Rectal smooth muscle tissue (tissue), 1 donor: ENCODE measurements at regions not wholly inside any gene's neighbourhood (a gene's known extent, or its start where the extent isn't known, plus 50 kb on each side); places are given as distances from the start of the nearest gene placed in this dataset.
"Not testable (repeated sequence)": the region's sequence is repeated elsewhere in the genome, so short reads cannot be mapped to it uniquely, and the experiment has no call there.

Experiments used
- H3K27ac ChIP-seq: one replicate; pipeline ENCODE4 v1.7.0; 2013; ENCODE audit warnings: low read depth, low read length, inconsistent platforms
- H3K27me3 ChIP-seq: one replicate; pipeline ENCODE4 v1.7.0; 2013; ENCODE audit warnings: low read length; ENCODE audit not compliant: control insufficient read depth, insufficient read depth
- H3K36me3 ChIP-seq: one replicate; pipeline ENCODE4 v1.7.0; 2013; ENCODE audit warnings: low read length; ENCODE audit not compliant: control insufficient read depth, insufficient read depth
- H3K4me1 ChIP-seq: one replicate; pipeline ENCODE4 v1.7.0; 2013; ENCODE audit warnings: low read length; ENCODE audit not compliant: control insufficient read depth, insufficient read depth
- H3K4me3 ChIP-seq: one replicate; pipeline ENCODE4 v1.7.0; 2013; ENCODE audit warnings: low read length
- H3K9ac ChIP-seq: one replicate; pipeline ENCODE4 v1.7.0; 2013; ENCODE audit warnings: low read length

DNA sequence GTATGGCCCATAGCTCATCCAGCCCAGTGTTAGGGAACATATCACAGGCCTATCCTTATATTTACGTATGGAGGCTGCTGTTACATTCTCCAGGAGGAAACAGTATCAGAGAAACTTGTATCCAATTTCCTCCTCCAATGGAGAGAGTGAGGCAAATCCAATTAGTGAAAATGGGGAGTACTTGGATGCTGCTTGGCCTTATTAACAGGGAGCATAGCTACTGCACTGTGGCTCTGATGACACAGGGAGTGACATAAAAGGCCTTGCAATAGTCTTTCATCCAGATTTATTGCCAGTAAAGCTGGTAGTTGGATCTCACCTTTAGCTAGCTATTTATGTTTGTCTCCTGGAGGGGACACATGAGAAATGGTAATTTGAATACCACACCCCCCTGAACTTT lies 313.2 kb upstream of the MTPN start:
- Histone ChIP-seq H3K27ac (no peak overlapping the region), H3K4me1 (peaks cover 11% of the 10 kb centered on the region), H3K27me3 (no peaks in the 10 kb centered on the region), H3K9ac (no peak overlapping the region), H3K36me3 (no peaks in the 10 kb centered on the region), H3K4me3 (no peak overlapping the region)

DNA sequence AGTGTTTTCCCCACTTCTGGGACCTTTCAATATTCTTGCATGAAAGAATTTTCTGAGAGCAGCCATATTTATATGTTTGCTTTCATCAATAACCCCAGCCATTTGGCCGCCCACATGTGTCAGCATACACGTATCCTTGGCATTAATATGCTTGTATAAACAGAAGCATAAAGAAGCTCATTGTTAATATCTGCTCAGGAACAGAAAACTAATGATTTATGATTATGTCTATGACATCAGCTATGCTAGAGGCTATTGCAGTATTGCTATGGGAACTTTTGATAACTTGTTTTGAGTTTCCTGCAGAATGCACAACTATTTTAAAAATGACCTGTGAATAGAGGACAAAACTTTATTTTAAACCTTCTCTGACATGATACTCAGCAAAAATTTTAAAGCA lies 300.9 kb upstream of the MTPN start:
- H3K4me3 ChIP-seq: no peak overlapping the region

DNA sequence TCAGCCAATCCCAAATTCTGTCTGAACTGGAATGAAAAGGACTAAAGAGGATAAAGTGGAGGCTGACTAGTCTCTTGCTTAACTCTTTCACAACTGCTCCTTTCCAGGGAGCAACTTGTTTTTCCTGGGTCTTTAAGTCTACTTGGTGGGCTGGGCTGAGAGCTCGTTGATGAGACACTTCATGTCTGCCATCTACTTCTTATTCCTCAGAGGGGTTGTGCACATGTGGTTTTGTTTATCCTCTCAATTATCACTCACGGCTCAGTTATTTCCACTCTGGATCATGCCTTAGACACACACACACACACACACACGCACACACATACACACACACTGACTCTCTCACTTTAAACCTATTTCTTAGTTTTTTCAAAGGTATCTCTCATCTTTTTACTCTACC lies 298.6 kb upstream of the MTPN start:
- no peaks in the 10 kb centered on the region for H3K4me1 ChIP-seq
- no peak overlapping the region for H3K4me3 ChIP-seq
- H3K27me3 ChIP-seq: no peaks in the 10 kb centered on the region
- H3K9ac ChIP-seq: no peak overlapping the region
- no peaks in the 10 kb centered on the region for H3K36me3 ChIP-seq
- no peak overlapping the region for H3K27ac ChIP-seq

More for the DNA sequence above, 300.9 kb upstream of the MTPN start:
- H3K27ac ChIP-seq: no peak overlapping the region
- H3K36me3 ChIP-seq: no peaks in the 10 kb centered on the region
- H3K4me1 ChIP-seq: no peaks in the 10 kb centered on the region
- H3K9ac ChIP-seq: no peak overlapping the region
- no peaks in the 10 kb centered on the region for H3K27me3 ChIP-seq

DNA sequence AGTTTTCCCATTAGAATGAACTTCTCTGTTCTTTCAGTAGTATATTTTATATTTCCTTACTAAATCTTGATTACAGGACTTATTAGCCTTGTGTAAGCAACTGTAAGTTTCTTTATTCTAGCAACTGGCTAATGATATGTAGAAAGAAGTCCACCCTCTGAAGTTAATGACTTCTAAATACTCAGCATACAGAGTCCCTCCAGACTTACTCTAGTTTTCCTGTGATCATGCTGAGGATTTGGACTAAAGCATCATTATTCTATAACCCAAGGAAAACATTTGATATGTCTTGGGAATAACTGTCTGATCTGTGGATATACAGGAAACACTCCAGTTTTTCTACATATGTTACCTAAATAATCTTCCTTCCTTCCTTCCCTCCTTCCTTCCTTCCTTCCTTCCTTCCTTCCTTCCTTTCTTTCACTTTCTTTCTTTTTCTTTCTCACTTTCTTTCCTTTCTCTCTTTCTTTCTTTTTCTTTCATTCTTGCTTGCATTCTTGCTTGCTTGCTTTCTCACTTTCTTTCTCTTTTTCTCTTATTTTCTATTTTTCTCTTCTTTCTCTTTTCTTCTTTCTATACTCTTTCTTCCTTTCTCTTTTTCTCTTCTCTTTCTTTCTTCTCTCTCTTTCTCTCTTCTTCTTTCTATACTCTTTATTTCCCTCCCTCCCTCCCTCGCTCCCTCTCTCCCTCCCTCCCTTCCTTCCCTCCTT lies 297.6 kb upstream of the MTPN start:
- H3K9ac ChIP-seq: no peak overlapping the region
- H3K36me3 ChIP-seq: no peaks in the 10 kb centered on the region
- H3K4me3 ChIP-seq: no peak overlapping the region
- no peak overlapping the region for H3K27ac ChIP-seq
- no peaks in the 10 kb centered on the region for H3K4me1 ChIP-seq
- no peaks in the 10 kb centered on the region for H3K27me3 ChIP-seq

DNA sequence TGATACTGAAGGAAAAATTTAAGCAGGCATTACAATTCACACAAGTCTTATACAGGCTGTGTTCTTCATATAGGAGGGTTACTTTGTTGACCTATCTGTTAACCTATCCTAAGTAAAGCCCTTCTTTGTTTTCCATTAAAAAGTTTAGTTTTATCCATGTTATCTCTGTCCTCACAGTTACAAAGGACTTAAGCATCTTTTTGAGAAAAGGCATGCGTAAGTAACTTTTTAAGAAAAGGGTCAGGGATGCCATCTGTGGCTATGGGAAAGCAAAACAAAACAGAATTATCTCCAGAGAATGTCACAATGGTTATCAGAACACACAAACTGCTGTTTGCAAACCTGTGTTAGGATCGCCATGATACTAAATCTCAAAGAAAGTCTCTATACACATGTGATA lies 295.8 kb upstream of the MTPN start:
- Histone ChIP-seq H3K4me3 (no peak overlapping the region), H3K27me3 (no peaks in the 10 kb centered on the region), H3K27ac (no peak overlapping the region), H3K9ac (no peak overlapping the region), H3K36me3 (no peaks in the 10 kb centered on the region), H3K4me1 (no peaks in the 10 kb centered on the region)

DNA sequence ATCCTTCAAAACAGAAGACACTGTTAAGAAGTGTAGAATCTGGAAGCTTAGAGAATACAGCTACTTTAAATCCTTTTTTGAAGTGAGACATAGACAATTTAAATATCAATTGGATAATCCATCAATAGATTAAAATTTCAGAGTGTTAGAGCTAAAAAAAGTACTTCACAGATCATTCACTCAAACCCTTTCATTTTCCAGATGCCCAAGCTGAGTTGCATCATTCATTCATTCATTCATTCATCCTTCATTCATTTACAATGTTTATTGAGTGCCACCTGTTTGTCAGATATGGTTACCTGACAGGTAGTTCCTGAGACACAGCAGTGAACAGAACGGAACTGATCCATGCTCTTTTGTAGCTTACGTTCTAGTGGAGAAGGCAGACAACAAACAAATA lies 290.7 kb upstream of the MTPN start:
- Histone ChIP-seq H3K4me3 (no peak overlapping the region), H3K9ac (no peak overlapping the region), H3K36me3 (no peaks in the 10 kb centered on the region), H3K27me3 (no peaks in the 10 kb centered on the region), H3K4me1 (no peaks in the 10 kb centered on the region), H3K27ac (no peak overlapping the region)

DNA sequence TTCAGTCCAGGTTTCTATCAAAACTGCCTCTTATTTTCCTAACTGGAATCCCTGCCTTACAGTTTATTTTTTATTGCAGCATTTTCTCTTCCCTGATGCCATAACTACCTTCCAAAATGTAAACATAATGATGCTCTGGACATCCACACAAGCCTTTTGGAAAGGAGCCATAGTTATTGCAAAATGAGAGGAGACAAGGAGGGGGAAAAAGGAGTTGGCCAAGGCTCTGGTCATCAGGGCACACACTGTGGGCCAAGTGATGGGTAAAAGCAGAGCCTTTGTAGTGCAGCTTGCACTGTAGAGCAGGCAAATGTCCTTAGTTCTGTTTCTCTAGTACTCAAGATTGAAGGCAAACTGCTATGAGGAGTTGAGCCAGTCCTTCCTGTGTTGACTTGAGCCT lies 289.3 kb upstream of the MTPN start:
- no peak overlapping the region for H3K9ac ChIP-seq
- no peak overlapping the region for H3K27ac ChIP-seq
- no peaks in the 10 kb centered on the region for H3K27me3 ChIP-seq
- H3K4me1 ChIP-seq: no peaks in the 10 kb centered on the region
- H3K4me3 ChIP-seq: no peak overlapping the region
- no peaks in the 10 kb centered on the region for H3K36me3 ChIP-seq

DNA sequence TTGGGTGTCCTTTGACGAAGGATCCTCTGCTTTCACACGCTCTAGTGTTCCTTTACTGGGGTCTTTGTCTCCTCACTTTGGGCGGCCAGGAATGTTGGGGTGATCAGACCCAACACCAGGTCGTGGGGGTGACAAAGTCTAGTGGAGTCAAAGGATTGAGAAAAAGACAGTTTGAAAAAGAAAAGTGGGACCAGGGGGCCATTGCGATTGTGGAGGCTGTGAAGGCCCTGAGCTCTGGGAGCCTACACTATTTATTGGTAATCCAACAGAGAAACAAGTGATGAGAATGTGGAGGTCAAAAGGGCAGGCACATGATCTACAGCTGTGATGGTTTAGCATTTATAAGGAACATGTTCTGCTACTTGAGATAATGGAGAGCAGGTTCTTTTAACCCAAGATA lies 287.1 kb upstream of the MTPN start:
- not testable (repeated sequence) for H3K36me3 ChIP-seq, H3K27me3 ChIP-seq, H3K4me3 ChIP-seq, H3K9ac ChIP-seq, H3K27ac ChIP-seq, H3K4me1 ChIP-seq

DNA sequence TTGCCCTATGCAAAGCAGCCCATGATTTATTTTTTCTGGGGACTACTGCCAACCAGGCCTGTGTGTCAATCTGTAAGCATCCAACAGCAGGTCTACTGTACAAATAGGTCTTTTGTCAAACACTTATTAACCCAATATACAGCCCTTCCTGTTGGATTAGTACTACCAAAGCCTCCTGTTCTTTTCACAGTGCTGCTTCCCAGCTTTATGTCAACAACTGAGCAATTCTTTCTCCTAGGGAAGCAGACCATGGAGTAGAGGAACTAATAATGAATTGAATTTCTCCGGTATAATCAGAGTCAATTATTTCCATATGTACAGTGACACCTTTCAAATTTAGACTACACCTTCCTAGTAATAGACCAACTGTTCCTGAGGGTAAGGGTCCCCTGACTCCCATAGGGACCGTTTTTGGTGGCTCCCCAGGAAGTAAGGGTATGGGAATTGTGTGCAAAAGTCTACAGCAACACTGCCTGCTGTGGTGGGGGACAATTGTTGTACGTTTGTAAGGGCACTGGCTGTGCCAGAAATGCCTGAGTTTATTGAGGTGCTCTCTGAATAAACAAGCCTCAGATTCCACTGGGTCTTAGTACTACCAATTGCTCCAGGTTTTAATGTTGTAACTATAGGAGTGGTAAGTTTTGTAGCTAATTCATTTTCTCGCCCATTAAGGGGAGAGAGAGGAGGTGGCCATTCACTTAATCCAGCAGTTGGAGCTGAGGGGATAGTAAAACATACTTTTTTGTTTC lies 286.1 kb upstream of the MTPN start:
- H3K9ac ChIP-seq, H3K36me3 ChIP-seq, H3K27me3 ChIP-seq, H3K4me1 ChIP-seq, H3K27ac ChIP-seq, H3K4me3 ChIP-seq: not testable (repeated sequence)

DNA sequence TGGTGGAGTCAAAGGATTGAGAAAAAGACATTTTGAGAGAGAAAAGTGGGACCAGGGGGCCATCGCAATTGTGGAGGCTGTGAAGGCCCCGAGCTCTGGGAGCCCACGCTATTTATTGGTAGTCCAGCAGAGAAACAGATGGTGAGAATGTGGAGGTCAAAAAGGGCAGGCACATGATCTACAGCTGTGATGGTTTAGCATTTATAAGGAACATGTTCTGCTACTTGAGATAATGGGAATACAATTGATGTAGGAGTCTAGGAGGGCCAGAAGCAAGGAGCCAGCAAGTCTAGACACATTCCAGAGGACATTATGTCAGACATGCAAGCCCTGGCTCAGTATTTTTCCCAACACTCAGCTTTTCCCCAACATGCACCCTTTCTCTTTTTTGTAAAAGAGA lies 283.4 kb upstream of the MTPN start:
- H3K27me3 ChIP-seq, H3K36me3 ChIP-seq: not testable (repeated sequence)

DNA sequence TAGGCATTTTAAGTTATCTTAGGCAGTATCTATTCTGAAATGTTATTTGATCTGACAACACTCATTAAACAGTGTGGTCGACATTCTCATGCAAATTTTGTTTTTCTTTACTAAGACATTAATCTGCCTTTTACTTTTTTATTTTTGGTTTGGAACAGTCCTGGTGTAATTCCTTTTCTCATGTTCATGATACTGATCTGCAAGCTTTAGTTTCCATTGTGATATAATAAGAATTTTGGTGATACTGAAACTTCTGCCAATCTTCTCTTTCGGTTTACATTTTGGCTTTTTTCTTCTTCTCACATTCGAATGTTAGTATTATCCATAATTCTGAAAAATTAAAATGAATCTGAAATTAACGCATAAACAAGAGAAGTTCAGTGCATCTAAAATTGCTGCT lies 281.9 kb upstream of the MTPN start:
- Histone ChIP-seq H3K9ac (no peak overlapping the region), H3K27ac (no peak overlapping the region), H3K4me3 (no peak overlapping the region), H3K4me1 (no peaks in the 10 kb centered on the region), H3K27me3 (no peaks in the 10 kb centered on the region), H3K36me3 (no peaks in the 10 kb centered on the region)

More for the DNA sequence above, 283.4 kb upstream of the MTPN start:
- not testable (repeated sequence) for H3K4me3 ChIP-seq, H3K9ac ChIP-seq, H3K27ac ChIP-seq, H3K4me1 ChIP-seq

DNA sequence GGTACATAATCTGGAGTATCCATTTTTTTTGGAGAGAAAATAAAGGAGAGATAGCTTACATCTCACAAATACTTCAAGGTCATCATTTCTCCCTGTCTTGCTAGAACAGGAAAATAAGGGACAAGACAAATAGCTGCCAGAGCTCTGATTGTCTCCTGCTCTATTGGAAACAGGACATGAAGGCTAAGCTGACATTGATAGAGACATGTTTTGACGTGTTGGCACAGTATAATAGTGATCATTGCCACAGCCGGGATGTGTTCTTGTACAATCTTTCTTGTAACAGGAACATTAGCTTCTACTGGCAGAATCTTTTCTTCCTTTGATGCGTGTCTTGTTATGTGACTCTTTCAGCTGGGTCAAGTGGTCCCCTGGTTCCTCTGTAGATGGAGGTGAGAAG lies 279.3 kb upstream of the MTPN start:
- Histone ChIP-seq H3K4me3 (no peak overlapping the region), H3K36me3 (no peaks in the 10 kb centered on the region)

DNA sequence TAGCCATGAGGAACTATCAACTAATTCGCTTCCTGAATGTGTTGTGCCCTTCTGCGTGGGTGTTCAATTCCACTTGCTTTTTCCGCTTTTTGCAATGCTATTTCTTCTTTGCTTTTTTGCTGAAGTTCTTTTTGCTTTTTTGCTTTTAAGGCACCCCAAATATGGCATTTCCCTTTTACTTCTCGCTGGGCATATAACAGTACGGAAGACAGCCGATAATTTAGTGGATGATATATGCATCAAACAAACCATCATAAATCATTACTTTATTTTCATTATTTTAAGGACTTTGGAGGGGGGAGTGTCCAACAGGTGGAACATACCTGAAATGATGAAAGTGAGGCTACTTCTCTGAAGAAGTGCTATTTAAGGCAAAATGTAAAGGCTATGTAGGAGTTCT lies 277.0 kb upstream of the MTPN start:
- no peaks in the 10 kb centered on the region for H3K36me3 ChIP-seq
- H3K27me3 ChIP-seq: no peaks in the 10 kb centered on the region
- H3K27ac ChIP-seq: no peak overlapping the region
- H3K9ac ChIP-seq: no peak overlapping the region
- no peak overlapping the region for H3K4me3 ChIP-seq
- H3K4me1 ChIP-seq: no peaks in the 10 kb centered on the region

More for the DNA sequence above, 279.3 kb upstream of the MTPN start:
- no peaks in the 10 kb centered on the region for H3K27me3 ChIP-seq
- H3K9ac ChIP-seq: no peak overlapping the region
- no peaks in the 10 kb centered on the region for H3K4me1 ChIP-seq
- no peak overlapping the region for H3K27ac ChIP-seq
